ENCODE measurements at regions not wholly inside any gene's neighbourhood (a gene's known extent, or its start where the extent isn't known, plus 50 kb on each side); places are given as distances from the start of the nearest gene placed in this dataset.
"Not testable (repeated sequence)": the region's sequence is repeated elsewhere in the genome, so short reads cannot be mapped to it uniquely, and the experiment has no call there.

DNA sequence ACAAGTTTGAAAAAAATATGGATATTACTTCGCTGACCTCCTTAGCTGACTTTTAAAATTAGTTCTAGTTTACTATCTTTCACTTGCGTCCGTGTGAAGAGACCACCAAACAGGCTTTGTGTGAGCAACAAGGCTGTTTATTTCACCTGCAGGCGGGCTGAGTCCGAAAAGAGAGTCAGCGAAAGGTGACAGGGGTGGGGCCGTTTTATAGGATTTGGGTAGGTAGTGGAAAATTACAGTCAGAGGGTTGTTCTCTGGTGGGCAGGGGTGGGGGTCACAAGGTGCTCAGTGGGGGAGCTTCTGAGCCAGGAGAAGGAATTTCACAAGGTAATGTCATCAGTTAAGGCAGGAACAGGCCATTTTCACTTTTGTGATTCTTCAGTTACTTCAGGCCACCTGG is 203.7 kb downstream of the POM121L12 start:
- H3K4me3 ChIP-seq; FAIRE-seq; H4K20me1 ChIP-seq (replicated peaks; ENCODE audit: control insufficient read depth, insufficient read depth, low read length); H2AFZ ChIP-seq (ENCODE audit: low read depth, low read length); H3K4me2 ChIP-seq (ENCODE audit: insufficient read depth, low read length); H3K9me1 ChIP-seq (ENCODE audit: control insufficient read depth, insufficient read depth, low read length); H3K27ac ChIP-seq (ENCODE audit: extremely low read depth, low read depth, low read length); CTCF ChIA-PET (ENCODE audit: low intra/inter-chr PET ratio); H3K36me3 ChIP-seq (ENCODE audit: control insufficient read depth, insufficient read depth, low read length); H3K9ac ChIP-seq (ENCODE audit: insufficient read depth in 1 of 2, low read depth in 2 of 2, low read length in 2 of 2); H3K79me2 ChIP-seq (ENCODE audit: control insufficient read depth, insufficient read depth, low read length); intact Hi-C loops (cut with micrococcal nuclease); BruUV-seq (replicated peaks); in situ Hi-C loops (cut with MboI); H3K27me3 ChIP-seq (ENCODE audit: control insufficient read depth in 2 of 2, insufficient read depth in 2 of 2, low read length in 2 of 2); ATAC-seq; H3K9me3 ChIP-seq (replicated peaks; ENCODE audit: control insufficient read depth, insufficient read depth, low read depth, low read length); H3K4me1 ChIP-seq (replicated peaks in 1 of 2; ENCODE audit: control insufficient read depth in 2 of 2, insufficient read depth in 2 of 2, low read length in 2 of 2); DNase-seq (ENCODE audit: extremely low read depth in 1 of 4, low spot score in 3 of 4); POLR2A ChIA-PET: not testable (repeated sequence)
- WGBS (ENCODE audit: insufficient coverage, low coverage, missing lambda C conversion rate), result 0% methylated on average over 6 of the region's 7 CpGs

DNA sequence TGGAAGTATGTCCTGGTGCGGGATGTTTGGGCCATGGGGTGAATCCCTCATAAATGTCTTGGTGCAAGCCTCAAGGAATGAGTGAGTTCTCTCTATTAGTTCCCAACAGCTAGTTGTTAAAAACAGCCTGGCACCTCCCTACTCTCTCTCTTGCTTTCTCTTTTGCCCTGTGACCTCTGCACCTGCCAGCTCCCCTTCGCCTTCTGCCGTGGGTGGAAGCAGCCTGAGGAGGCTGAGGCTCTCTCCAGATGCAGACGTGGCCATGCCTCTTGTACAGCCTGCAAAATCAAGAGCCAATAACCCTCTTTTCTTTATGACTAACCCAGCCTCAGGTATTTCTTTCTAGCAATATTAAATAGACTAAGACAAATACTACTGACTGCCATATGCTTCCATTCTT is 210.3 kb downstream of the POM121L12 start:
- Histone ChIP-seq H3K4me3 (no peak overlapping the region), H3K4me1 (replicated peaks in 1 of 2; ENCODE audit: control insufficient read depth in 2 of 2, insufficient read depth in 2 of 2, low read length in 2 of 2) (no peaks in the 10 kb centered on the region), H3K9me1 (ENCODE audit: control insufficient read depth, insufficient read depth, low read length) (no peaks in the 10 kb centered on the region), H3K4me2 (ENCODE audit: insufficient read depth, low read length) (no peak overlapping the region), H2AFZ (ENCODE audit: low read depth, low read length) (no peak overlapping the region), H3K27me3 (ENCODE audit: control insufficient read depth in 2 of 2, insufficient read depth in 2 of 2, low read length in 2 of 2) (no peaks in the 10 kb centered on the region), H3K9me3 (replicated peaks; ENCODE audit: control insufficient read depth, insufficient read depth, low read depth, low read length) (no peaks in the 10 kb centered on the region), H3K79me2 (ENCODE audit: control insufficient read depth, insufficient read depth, low read length) (no peaks in the 10 kb centered on the region), H3K36me3 (ENCODE audit: control insufficient read depth, insufficient read depth, low read length) (no peaks in the 10 kb centered on the region), H3K27ac (ENCODE audit: extremely low read depth, low read depth, low read length) (no peak overlapping the region), H3K9ac (ENCODE audit: insufficient read depth in 1 of 2, low read depth in 2 of 2, low read length in 2 of 2) (no peak overlapping the region), H4K20me1 (replicated peaks; ENCODE audit: control insufficient read depth, insufficient read depth, low read length) (no peaks in the 10 kb centered on the region)
- 0% methylated on average over 4 of the region's 4 CpGs for WGBS (ENCODE audit: insufficient coverage, low coverage, missing lambda C conversion rate)
- FAIRE-seq, result no peak
- CTCF ChIA-PET (ENCODE audit: low intra/inter-chr PET ratio), result no interaction called here
- POLR2A ChIA-PET, result no interaction called here
- TF ChIP-seq KAT7 (CRISPR knock-in tag; IDR thresholded peaks at IDR 0.05; ENCODE audit: borderline replicate concordance) (no peak), TAL1 (IDR thresholded peaks at IDR 0.05) (no peak), MYNN (IDR thresholded peaks at IDR 0.05) (no peak), MYNN (CRISPR knock-in tag; IDR thresholded peaks at IDR 0.05) (no peak), NFIX (CRISPR knock-in tag; IDR thresholded peaks at IDR 0.05; ENCODE audit: low read depth) (no peak), ZNF431 (CRISPR knock-in tag; IDR thresholded peaks at IDR 0.05) (no peak), TEAD4 (IDR thresholded peaks at IDR 0.05; ENCODE audit: low read length) (no peak), TEAD4 (CRISPR knock-in tag; IDR thresholded peaks at IDR 0.05; ENCODE audit: borderline replicate concordance) (no peak)
- TF ChIP-seq, protein P1, sequence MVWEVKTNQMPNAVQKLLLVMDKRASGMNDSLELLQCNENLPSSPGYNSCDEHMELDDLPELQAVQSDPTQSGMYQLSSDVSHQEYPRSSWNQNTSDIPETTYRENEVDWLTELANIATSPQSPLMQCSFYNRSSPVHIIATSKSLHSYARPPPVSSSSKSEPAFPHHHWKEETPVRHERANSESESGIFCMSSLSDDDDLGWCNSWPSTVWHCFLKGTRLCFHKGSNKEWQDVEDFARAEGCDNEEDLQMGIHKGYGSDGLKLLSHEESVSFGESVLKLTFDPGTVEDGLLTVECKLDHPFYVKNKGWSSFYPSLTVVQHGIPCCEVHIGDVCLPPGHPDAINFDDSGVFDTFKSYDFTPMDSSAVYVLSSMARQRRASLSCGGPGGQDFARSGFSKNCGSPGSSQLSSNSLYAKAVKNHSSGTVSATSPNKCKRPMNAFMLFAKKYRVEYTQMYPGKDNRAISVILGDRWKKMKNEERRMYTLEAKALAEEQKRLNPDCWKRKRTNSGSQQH (CRISPR knock-in tag; IDR thresholded peaks at IDR 0.05), result no peak
- no TSS peak for BruUV-seq (replicated peaks)
- no peak for DNase-seq (ENCODE audit: extremely low read depth in 1 of 4, low spot score in 3 of 4)
- intact Hi-C loops (cut with micrococcal nuclease), result no loop called here
- ATAC-seq, result no peak
- in situ Hi-C loops (cut with MboI), result no loop called here
